ENCODE measurements at regions not wholly inside any gene's neighbourhood (a gene's known extent, or its start where the extent isn't known, plus 50 kb on each side); places are given as distances from the start of the nearest gene placed in this dataset.

- TF ChIP-seq, protein P1, sequence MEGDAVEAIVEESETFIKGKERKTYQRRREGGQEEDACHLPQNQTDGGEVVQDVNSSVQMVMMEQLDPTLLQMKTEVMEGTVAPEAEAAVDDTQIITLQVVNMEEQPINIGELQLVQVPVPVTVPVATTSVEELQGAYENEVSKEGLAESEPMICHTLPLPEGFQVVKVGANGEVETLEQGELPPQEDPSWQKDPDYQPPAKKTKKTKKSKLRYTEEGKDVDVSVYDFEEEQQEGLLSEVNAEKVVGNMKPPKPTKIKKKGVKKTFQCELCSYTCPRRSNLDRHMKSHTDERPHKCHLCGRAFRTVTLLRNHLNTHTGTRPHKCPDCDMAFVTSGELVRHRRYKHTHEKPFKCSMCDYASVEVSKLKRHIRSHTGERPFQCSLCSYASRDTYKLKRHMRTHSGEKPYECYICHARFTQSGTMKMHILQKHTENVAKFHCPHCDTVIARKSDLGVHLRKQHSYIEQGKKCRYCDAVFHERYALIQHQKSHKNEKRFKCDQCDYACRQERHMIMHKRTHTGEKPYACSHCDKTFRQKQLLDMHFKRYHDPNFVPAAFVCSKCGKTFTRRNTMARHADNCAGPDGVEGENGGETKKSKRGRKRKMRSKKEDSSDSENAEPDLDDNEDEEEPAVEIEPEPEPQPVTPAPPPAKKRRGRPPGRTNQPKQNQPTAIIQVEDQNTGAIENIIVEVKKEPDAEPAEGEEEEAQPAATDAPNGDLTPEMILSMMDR (IDR thresholded peaks at IDR 0.05): no peak
- TF ChIP-seq EP300 (IDR thresholded peaks at IDR 0.05; ENCODE audit: low read depth): no peak
Measured at GRCh38 chr10:105969884-105970377, 1194.6 kb downstream of the SORCS1 start.
